ENCODE measurements at regions not wholly inside any gene's neighbourhood (a gene's known extent, or its start where the extent isn't known, plus 50 kb on each side); places are given as distances from the start of the nearest gene placed in this dataset.

DNA sequence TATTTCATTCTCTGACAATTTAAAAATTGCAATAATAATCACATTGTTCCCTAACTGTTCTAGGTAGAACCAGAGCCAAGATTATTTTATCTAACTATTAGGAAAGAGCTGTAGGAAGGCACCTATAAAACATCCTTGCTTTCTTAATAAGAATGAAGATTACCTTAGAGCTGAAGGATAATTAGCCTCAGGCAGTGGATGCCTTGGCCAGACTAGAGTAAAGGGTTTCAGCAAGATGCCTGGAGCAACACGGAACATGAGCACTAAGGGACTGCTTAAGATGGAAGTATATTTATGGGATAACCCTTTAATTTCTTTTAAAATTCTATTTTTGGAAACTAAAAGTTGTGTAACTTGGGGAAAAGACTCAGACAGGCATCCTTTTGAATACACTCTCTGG lies 456.6 kb upstream of the RBMS3 start:
- Histone ChIP-seq H3K9me3 (ENCODE audit: insufficient read depth, low read depth, low read length) (no peaks in the 10 kb centered on the region), H3K27ac (ENCODE audit: low read length) (no peak overlapping the region), H3K27me3 (ENCODE audit: insufficient read depth, low read length) (no peaks in the 10 kb centered on the region), H3K9ac (ENCODE audit: low read depth, low read length) (no peak overlapping the region), H3K4me3 (ENCODE audit: low read length) (no peak overlapping the region), H3K36me3 (ENCODE audit: insufficient read depth, low read depth, low read length) (no peaks in the 10 kb centered on the region), H3K4me1 (ENCODE audit: insufficient read depth, low read length) (no peaks in the 10 kb centered on the region)

- Histone ChIP-seq H3K27me3 (ENCODE audit: insufficient read depth, low read length) (no peaks in the 10 kb centered on the region), H3K36me3 (ENCODE audit: insufficient read depth, low read depth, low read length) (no peaks in the 10 kb centered on the region), H3K9me3 (ENCODE audit: insufficient read depth, low read depth, low read length) (no peaks in the 10 kb centered on the region), H3K27ac (ENCODE audit: low read length) (no peak overlapping the region), H3K4me1 (ENCODE audit: insufficient read depth, low read length) (no peaks in the 10 kb centered on the region), H3K4me3 (ENCODE audit: low read length) (no peak overlapping the region), H3K9ac (ENCODE audit: low read depth, low read length) (no peak overlapping the region)
These were observed 454.0 kb upstream of the RBMS3 start for GRCh38 chr3:28826840-28827239.

- no peak overlapping the region for H3K27ac ChIP-seq (ENCODE audit: low read length)
- H3K9me3 ChIP-seq (ENCODE audit: insufficient read depth, low read depth, low read length): no peaks in the 10 kb centered on the region
- no peak overlapping the region for H3K9ac ChIP-seq (ENCODE audit: low read depth, low read length)
- no peaks in the 10 kb centered on the region for H3K27me3 ChIP-seq (ENCODE audit: insufficient read depth, low read length)
- no peak overlapping the region for H3K4me3 ChIP-seq (ENCODE audit: low read length)
- H3K36me3 ChIP-seq (ENCODE audit: insufficient read depth, low read depth, low read length): no peaks in the 10 kb centered on the region
- peaks cover 8% of the 10 kb centered on the region; the same call in 1 of the 2 replicates for H3K4me1 ChIP-seq (ENCODE audit: insufficient read depth, low read length)
These were observed 445.6 kb upstream of the RBMS3 start for GRCh38 chr3:28835249-28835648.

DNA sequence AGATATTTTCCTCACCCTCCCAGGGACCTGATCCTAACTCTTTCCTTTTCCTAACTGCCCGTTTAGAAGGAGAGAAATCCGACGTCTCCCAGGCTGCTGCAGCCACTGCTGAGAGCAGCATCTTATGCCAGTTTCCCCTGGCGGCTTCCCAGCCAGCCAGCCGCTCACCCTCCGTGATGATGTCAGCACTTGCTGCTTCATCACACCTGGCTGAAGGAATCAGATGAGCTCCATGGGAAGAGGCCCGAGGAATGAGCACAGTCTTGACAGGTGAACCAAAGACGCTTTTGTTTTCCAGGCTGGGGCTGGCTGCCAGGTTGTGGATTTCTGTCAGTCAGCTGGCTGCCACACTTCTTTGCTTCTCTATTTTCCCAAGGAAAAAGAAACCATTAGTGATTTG lies 445.1 kb upstream of the RBMS3 start:
- no peak overlapping the region for H3K27ac ChIP-seq (ENCODE audit: low read length)
- H3K4me1 ChIP-seq (ENCODE audit: insufficient read depth, low read length): peaks cover 8% of the 10 kb centered on the region; the same call in 1 of the 2 replicates
- no peaks in the 10 kb centered on the region for H3K36me3 ChIP-seq (ENCODE audit: insufficient read depth, low read depth, low read length)
- H3K9ac ChIP-seq (ENCODE audit: low read depth, low read length): no peak overlapping the region
- H3K27me3 ChIP-seq (ENCODE audit: insufficient read depth, low read length): no peaks in the 10 kb centered on the region
- no peaks in the 10 kb centered on the region for H3K9me3 ChIP-seq (ENCODE audit: insufficient read depth, low read depth, low read length)
- H3K4me3 ChIP-seq (ENCODE audit: low read length): no peak overlapping the region

GRCh38 chr3:28836199-28836598 lies 444.7 kb upstream of the RBMS3 start:
- Histone ChIP-seq H3K36me3 (ENCODE audit: insufficient read depth, low read depth, low read length) (no peaks in the 10 kb centered on the region), H3K9me3 (ENCODE audit: insufficient read depth, low read depth, low read length) (no peaks in the 10 kb centered on the region), H3K4me3 (ENCODE audit: low read length) (no peak overlapping the region), H3K27ac (ENCODE audit: low read length) (no peak overlapping the region), H3K27me3 (ENCODE audit: insufficient read depth, low read length) (no peaks in the 10 kb centered on the region), H3K9ac (ENCODE audit: low read depth, low read length) (no peak overlapping the region), H3K4me1 (ENCODE audit: insufficient read depth, low read length) (peaks cover 8% of the 10 kb centered on the region; the same call in 1 of the 2 replicates)

DNA sequence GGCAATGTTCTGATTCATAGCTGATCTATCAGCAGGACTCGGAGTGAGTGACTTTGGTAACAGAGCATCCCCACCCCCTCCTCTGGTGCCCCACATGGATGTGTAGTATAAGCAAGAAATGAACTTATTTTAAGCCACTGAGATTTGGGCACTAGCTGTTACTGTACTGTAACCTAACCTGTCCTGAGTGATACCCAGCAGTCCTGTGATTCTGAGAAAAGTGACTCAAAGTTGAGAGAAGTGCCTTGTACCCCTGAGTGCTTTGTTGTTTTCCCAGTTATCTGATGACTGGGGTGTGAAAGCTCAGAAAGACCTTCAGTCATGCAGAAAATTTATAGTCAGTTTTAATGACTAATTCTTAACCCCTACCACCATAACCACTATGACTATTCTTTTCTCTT lies 439.9 kb upstream of the RBMS3 start:
- no peaks in the 10 kb centered on the region; the same call in 1 of the 2 replicates for H3K4me1 ChIP-seq (ENCODE audit: insufficient read depth, low read length)
- H3K27ac ChIP-seq (ENCODE audit: low read length): no peak overlapping the region
- no peaks in the 10 kb centered on the region for H3K27me3 ChIP-seq (ENCODE audit: insufficient read depth, low read length)
- no peaks in the 10 kb centered on the region for H3K9me3 ChIP-seq (ENCODE audit: insufficient read depth, low read depth, low read length)
- no peaks in the 10 kb centered on the region for H3K36me3 ChIP-seq (ENCODE audit: insufficient read depth, low read depth, low read length)
- no peak overlapping the region for H3K9ac ChIP-seq (ENCODE audit: low read depth, low read length)
- no peak overlapping the region for H3K4me3 ChIP-seq (ENCODE audit: low read length)

- no peak overlapping the region for H3K4me3 ChIP-seq (ENCODE audit: low read length)
- no peak overlapping the region for H3K27ac ChIP-seq (ENCODE audit: low read length)
- H3K9ac ChIP-seq (ENCODE audit: low read depth, low read length): no peak overlapping the region
- no peaks in the 10 kb centered on the region for H3K36me3 ChIP-seq (ENCODE audit: insufficient read depth, low read depth, low read length)
- H3K4me1 ChIP-seq (ENCODE audit: insufficient read depth, low read length): no peaks in the 10 kb centered on the region; the same call in 1 of the 2 replicates
- no peaks in the 10 kb centered on the region for H3K27me3 ChIP-seq (ENCODE audit: insufficient read depth, low read length)
- no peaks in the 10 kb centered on the region for H3K9me3 ChIP-seq (ENCODE audit: insufficient read depth, low read depth, low read length)
These were observed 439.4 kb upstream of the RBMS3 start for GRCh38 chr3:28841441-28841840.

GRCh38 chr3:28844298-28845005 lies 436.4 kb upstream of the RBMS3 start:
- no peak overlapping the region for H3K4me3 ChIP-seq (ENCODE audit: low read length)

GRCh38 chr3:28845006-28845324 lies 435.9 kb upstream of the RBMS3 start:
- no peaks in the 10 kb centered on the region for H3K36me3 ChIP-seq (ENCODE audit: insufficient read depth, low read depth, low read length)
- H3K4me3 ChIP-seq (ENCODE audit: low read length): no peak overlapping the region
- no peaks in the 10 kb centered on the region; the same call in 1 of the 2 replicates for H3K4me1 ChIP-seq (ENCODE audit: insufficient read depth, low read length)
- no peaks in the 10 kb centered on the region for H3K9me3 ChIP-seq (ENCODE audit: insufficient read depth, low read depth, low read length)
- no peaks in the 10 kb centered on the region for H3K27me3 ChIP-seq (ENCODE audit: insufficient read depth, low read length)
- H3K27ac ChIP-seq (ENCODE audit: low read length): no peak overlapping the region
- H3K9ac ChIP-seq (ENCODE audit: low read depth, low read length): no peak overlapping the region

More at GRCh38 chr3:28844298-28845005, 436.4 kb upstream of the RBMS3 start:
- no peaks in the 10 kb centered on the region for H3K36me3 ChIP-seq (ENCODE audit: insufficient read depth, low read depth, low read length)
- no peak overlapping the region for H3K9ac ChIP-seq (ENCODE audit: low read depth, low read length)
- no peaks in the 10 kb centered on the region for H3K9me3 ChIP-seq (ENCODE audit: insufficient read depth, low read depth, low read length)
- no peaks in the 10 kb centered on the region; the same call in 1 of the 2 replicates for H3K4me1 ChIP-seq (ENCODE audit: insufficient read depth, low read length)
- no peaks in the 10 kb centered on the region for H3K27me3 ChIP-seq (ENCODE audit: insufficient read depth, low read length)
- no peak overlapping the region for H3K27ac ChIP-seq (ENCODE audit: low read length)

DNA sequence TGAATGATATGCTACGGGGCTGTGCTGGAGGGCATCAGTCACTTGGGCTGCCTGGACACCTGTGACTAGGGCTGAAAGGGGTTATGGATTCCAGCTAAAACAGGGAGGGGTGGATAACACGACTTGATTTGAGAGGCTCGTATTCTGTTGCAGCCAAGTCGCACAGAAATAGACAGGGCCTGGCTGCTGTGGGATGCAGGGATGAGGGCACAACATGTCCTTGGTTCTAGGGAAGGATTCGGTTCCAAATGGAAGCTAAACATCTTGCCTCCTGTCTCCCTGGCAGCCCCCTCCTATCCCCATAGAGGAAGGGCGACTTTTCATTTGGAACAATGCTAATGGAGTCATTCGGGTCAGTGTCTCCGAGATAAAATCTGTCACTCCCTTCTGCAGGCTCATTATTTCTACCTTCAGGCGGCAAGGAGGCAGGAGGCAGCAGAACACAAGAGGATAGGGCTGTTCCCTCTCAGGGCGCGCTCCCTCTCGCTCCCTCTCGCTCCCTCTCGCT lies 433.8 kb upstream of the RBMS3 start:
- no peaks in the 10 kb centered on the region for H3K36me3 ChIP-seq (ENCODE audit: insufficient read depth, low read depth, low read length)
- no peaks in the 10 kb centered on the region; the same call in 1 of the 2 replicates for H3K4me1 ChIP-seq (ENCODE audit: insufficient read depth, low read length)
- H3K9me3 ChIP-seq (ENCODE audit: insufficient read depth, low read depth, low read length): no peaks in the 10 kb centered on the region
- no peak overlapping the region for H3K9ac ChIP-seq (ENCODE audit: low read depth, low read length)
- H3K27me3 ChIP-seq (ENCODE audit: insufficient read depth, low read length): no peaks in the 10 kb centered on the region
- H3K4me3 ChIP-seq (ENCODE audit: low read length): no peak overlapping the region; the same call in 1 of the 2 replicates
- H3K27ac ChIP-seq (ENCODE audit: low read length): no peak overlapping the region

GRCh38 chr3:28847736-28848135 lies 433.1 kb upstream of the RBMS3 start:
- Histone ChIP-seq H3K4me3 (ENCODE audit: low read length) (no peak overlapping the region), H3K9me3 (ENCODE audit: insufficient read depth, low read depth, low read length) (no peaks in the 10 kb centered on the region), H3K27ac (ENCODE audit: low read length) (no peak overlapping the region), H3K9ac (ENCODE audit: low read depth, low read length) (no peak overlapping the region), H3K27me3 (ENCODE audit: insufficient read depth, low read length) (no peaks in the 10 kb centered on the region), H3K36me3 (ENCODE audit: insufficient read depth, low read depth, low read length) (no peaks in the 10 kb centered on the region), H3K4me1 (ENCODE audit: insufficient read depth, low read length) (no peaks in the 10 kb centered on the region; the same call in 1 of the 2 replicates)

DNA sequence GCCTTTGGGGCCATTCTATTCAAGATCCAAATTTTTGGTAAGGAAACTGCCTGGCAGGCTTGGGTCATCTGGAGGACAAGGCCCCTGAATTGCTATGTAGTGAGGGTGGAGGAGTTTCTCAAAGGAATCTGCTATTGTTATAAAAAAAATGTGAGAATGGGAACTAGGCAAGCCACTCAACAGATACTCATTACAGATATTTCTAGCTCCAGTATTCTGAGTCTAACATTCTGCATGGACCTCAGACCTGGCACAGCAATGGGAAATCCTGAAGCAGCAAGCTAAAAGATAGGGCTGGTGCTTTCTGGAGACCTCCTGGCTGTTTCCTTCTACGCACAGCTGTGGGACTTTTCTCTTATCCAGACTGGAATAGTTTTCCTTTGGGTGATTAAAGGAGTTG lies 430.7 kb upstream of the RBMS3 start:
- Histone ChIP-seq H3K9ac (ENCODE audit: low read depth, low read length) (no peak overlapping the region), H3K27ac (ENCODE audit: low read length) (no peak overlapping the region), H3K36me3 (ENCODE audit: insufficient read depth, low read depth, low read length) (no peaks in the 10 kb centered on the region), H3K9me3 (ENCODE audit: insufficient read depth, low read depth, low read length) (no peaks in the 10 kb centered on the region), H3K4me1 (ENCODE audit: insufficient read depth, low read length) (no peaks in the 10 kb centered on the region), H3K27me3 (ENCODE audit: insufficient read depth, low read length) (no peaks in the 10 kb centered on the region), H3K4me3 (ENCODE audit: low read length) (no peak overlapping the region)
